ENCODE measurements at regions not wholly inside any gene's neighbourhood (a gene's known extent, or its start where the extent isn't known, plus 50 kb on each side); places are given as distances from the start of the nearest gene placed in this dataset.

DNA sequence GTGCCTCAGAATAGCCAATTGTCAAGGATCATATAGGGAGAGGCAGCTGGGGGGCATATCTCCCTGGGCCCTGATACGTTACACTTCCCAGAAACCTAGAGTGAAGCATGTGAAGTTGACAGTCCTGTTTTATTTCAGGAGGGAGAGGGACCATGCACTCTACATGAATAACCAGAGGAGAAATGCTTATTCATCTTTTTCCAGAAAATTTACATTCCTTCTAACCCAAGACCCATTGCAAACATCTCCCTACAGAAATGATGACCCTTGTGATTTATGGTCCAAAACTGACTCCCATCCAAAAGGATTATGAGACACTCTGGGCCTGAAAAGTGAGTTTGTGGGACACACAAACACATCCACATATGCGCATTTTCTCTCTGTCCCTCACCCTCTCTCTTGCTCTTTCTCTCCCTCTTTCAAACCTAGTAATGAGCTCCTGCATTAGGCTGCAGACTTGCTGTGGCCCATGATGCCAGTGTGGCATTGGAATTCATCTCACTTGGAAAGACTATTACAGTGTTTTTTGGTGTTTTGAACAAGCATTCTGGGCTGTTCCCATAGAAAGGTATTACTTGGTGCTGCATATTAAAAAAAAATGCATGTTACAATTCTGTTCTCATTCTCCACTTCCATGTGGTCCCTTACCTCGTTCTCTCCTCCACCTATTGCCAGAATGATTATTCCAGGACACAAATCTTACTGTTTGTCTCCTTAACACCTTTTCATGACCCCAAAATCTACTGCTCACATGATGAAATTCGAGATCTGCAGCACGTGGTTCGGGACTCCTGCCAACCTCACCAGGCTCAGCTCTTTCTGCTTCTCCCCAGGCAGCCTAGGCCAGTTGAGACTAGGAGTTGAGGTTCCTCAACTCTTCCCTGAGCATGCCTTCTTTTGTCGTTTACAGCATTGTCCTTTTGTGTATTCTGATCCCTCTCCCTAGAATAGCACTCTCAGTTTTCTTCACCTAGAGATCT lies 451.3 kb upstream of the KLF4 start:
- Histone ChIP-seq H3K4me1 (ENCODE audit: control insufficient read depth, insufficient read depth, low read length) (no peaks in the 10 kb centered on the region), H3K36me3 (ENCODE audit: control insufficient read depth in 2 of 2, insufficient read depth in 1 of 2, low read length in 2 of 2) (no peaks in the 10 kb centered on the region), H3K4me3 (ENCODE audit: low read depth, low read length) (no peak overlapping the region), H3K27ac (ENCODE audit: extremely low read depth, low read depth, low read length) (no peak overlapping the region), H3K9me3 (ENCODE audit: control insufficient read depth, insufficient read depth, low read depth, low read length) (no peaks in the 10 kb centered on the region)
- POLR2A ChIA-PET = no interaction called here
- TF ChIP-seq MEIS1 (CRISPR knock-in tag; IDR thresholded peaks at IDR 0.05; ENCODE audit: borderline replicate concordance) (no peak), GLI4 (tag by site-specific recombination; IDR thresholded peaks at IDR 0.05) (no peak), ZNF843 (tag by site-specific recombination; IDR thresholded peaks at IDR 0.05) (no peak), OSR2 (tag by site-specific recombination; IDR thresholded peaks at IDR 0.05) (no peak)
- TF ChIP-seq, protein P1, sequence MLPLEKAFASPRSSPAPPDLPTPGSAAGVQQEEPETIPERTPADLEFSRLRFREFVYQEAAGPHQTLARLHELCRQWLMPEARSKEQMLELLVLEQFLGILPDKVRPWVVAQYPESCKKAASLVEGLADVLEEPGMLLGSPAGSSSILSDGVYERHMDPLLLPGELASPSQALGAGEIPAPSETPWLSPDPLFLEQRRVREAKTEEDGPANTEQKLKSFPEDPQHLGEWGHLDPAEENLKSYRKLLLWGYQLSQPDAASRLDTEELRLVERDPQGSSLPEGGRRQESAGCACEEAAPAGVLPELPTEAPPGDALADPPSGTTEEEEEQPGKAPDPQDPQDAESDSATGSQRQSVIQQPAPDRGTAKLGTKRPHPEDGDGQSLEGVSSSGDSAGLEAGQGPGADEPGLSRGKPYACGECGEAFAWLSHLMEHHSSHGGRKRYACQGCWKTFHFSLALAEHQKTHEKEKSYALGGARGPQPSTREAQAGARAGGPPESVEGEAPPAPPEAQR (tag by site-specific recombination; IDR thresholded peaks at IDR 0.05) = no peak
- TF ChIP-seq, protein P2, sequence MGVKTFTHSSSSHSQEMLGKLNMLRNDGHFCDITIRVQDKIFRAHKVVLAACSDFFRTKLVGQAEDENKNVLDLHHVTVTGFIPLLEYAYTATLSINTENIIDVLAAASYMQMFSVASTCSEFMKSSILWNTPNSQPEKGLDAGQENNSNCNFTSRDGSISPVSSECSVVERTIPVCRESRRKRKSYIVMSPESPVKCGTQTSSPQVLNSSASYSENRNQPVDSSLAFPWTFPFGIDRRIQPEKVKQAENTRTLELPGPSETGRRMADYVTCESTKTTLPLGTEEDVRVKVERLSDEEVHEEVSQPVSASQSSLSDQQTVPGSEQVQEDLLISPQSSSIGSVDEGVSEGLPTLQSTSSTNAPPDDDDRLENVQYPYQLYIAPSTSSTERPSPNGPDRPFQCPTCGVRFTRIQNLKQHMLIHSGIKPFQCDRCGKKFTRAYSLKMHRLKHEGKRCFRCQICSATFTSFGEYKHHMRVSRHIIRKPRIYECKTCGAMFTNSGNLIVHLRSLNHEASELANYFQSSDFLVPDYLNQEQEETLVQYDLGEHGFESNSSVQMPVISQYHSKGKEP (tag by site-specific recombination; IDR thresholded peaks at IDR 0.05) = no peak
- TF ChIP-seq, protein P3, sequence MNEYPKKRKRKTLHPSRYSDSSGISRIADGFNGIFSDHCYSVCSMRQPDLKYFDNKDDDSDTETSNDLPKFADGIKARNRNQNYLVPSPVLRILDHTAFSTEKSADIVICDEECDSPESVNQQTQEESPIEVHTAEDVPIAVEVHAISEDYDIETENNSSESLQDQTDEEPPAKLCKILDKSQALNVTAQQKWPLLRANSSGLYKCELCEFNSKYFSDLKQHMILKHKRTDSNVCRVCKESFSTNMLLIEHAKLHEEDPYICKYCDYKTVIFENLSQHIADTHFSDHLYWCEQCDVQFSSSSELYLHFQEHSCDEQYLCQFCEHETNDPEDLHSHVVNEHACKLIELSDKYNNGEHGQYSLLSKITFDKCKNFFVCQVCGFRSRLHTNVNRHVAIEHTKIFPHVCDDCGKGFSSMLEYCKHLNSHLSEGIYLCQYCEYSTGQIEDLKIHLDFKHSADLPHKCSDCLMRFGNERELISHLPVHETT (tag by site-specific recombination; IDR thresholded peaks at IDR 0.05) = no peak
- TF ChIP-seq, protein P4, sequence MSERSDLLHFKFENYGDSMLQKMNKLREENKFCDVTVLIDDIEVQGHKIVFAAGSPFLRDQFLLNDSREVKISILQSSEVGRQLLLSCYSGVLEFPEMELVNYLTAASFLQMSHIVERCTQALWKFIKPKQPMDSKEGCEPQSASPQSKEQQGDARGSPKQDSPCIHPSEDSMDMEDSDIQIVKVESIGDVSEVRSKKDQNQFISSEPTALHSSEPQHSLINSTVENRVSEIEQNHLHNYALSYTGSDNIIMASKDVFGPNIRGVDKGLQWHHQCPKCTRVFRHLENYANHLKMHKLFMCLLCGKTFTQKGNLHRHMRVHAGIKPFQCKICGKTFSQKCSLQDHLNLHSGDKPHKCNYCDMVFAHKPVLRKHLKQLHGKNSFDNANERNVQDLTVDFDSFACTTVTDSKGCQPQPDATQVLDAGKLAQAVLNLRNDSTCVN (tag by site-specific recombination; optimal IDR thresholded peaks at IDR 0.05) = no peak
- TF ChIP-seq, protein P5, sequence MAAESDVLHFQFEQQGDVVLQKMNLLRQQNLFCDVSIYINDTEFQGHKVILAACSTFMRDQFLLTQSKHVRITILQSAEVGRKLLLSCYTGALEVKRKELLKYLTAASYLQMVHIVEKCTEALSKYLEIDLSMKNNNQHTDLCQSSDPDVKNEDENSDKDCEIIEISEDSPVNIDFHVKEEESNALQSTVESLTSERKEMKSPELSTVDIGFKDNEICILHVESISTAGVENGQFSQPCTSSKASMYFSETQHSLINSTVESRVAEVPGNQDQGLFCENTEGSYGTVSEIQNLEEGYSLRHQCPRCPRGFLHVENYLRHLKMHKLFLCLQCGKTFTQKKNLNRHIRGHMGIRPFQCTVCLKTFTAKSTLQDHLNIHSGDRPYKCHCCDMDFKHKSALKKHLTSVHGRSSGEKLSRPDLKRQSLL (tag by site-specific recombination; IDR thresholded peaks at IDR 0.05) = no peak
- CTCF ChIA-PET = no interaction called here

DNA sequence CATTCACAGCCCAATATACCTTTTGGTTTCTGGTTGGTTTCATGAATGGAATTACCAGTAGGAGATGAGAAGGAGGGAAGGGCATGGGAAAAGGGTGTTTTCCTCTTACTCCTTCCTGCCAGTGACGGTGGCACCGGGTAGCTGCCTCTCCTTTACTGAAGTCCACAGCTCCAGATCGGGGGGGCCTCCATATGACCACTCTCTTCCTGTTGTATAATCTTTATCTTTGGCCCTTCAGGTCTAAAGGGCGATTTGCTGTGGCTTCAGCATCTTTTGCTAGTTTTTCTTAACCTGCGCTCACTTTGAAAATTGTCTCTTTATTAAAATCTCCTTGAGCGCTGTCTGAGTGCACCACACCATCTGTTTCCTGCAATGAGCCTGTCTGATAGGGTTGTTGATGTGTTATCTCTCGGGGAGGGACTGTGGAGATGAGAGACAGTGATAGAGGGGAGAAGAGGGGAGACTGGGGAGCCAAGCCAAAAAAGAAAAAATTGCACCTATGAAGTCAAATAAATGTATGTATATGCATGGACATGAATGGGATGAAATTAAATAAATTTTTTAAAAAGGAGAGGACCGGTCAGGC lies 449.3 kb upstream of the KLF4 start:
- POLR2A ChIA-PET = no interaction called here
- CTCF ChIA-PET = no interaction called here
- Histone ChIP-seq H3K27ac (ENCODE audit: extremely low read depth, low read depth, low read length) (no peak overlapping the region), H3K36me3 (ENCODE audit: control insufficient read depth in 2 of 2, insufficient read depth in 1 of 2, low read length in 2 of 2) (no peaks in the 10 kb centered on the region), H3K4me3 (ENCODE audit: low read depth, low read length) (no peak overlapping the region), H3K9me3 (ENCODE audit: control insufficient read depth, insufficient read depth, low read depth, low read length) (no peaks in the 10 kb centered on the region), H3K4me1 (ENCODE audit: control insufficient read depth, insufficient read depth, low read length) (no peaks in the 10 kb centered on the region)
- TF ChIP-seq, protein P6, sequence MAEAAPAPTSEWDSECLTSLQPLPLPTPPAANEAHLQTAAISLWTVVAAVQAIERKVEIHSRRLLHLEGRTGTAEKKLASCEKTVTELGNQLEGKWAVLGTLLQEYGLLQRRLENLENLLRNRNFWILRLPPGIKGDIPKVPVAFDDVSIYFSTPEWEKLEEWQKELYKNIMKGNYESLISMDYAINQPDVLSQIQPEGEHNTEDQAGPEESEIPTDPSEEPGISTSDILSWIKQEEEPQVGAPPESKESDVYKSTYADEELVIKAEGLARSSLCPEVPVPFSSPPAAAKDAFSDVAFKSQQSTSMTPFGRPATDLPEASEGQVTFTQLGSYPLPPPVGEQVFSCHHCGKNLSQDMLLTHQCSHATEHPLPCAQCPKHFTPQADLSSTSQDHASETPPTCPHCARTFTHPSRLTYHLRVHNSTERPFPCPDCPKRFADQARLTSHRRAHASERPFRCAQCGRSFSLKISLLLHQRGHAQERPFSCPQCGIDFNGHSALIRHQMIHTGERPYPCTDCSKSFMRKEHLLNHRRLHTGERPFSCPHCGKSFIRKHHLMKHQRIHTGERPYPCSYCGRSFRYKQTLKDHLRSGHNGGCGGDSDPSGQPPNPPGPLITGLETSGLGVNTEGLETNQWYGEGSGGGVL (tag by site-specific recombination; IDR thresholded peaks at IDR 0.05) = no peak
- TF ChIP-seq, protein P5 (tag by site-specific recombination; IDR thresholded peaks at IDR 0.05) = no peak
- TF ChIP-seq ZNF792 (tag by site-specific recombination; IDR thresholded peaks at IDR 0.05) (no peak), ZNF514 (tag by site-specific recombination; IDR thresholded peaks at IDR 0.05) (no peak), ZNF658 (tag by site-specific recombination; IDR thresholded peaks at IDR 0.05) (no peak), TRIM28 (IDR thresholded peaks at IDR 0.05; ENCODE audit: borderline replicate concordance, low read length) (no peak), ZNF350 (tag by site-specific recombination; IDR thresholded peaks at IDR 0.05) (no peak), ZNF610 (tag by site-specific recombination; IDR thresholded peaks at IDR 0.05; ENCODE audit: borderline replicate concordance) (no peak), KLF10 (tag by site-specific recombination; IDR thresholded peaks at IDR 0.05) (no peak), ZNF366 (tag by site-specific recombination; conservative IDR thresholded peaks at IDR 0.05) (no peak), ZNF600 (tag by site-specific recombination; IDR thresholded peaks at IDR 0.05) (no peak), ZNF701 (tag by site-specific recombination; IDR thresholded peaks at IDR 0.05) (no peak)
- TF ChIP-seq, protein P7, sequence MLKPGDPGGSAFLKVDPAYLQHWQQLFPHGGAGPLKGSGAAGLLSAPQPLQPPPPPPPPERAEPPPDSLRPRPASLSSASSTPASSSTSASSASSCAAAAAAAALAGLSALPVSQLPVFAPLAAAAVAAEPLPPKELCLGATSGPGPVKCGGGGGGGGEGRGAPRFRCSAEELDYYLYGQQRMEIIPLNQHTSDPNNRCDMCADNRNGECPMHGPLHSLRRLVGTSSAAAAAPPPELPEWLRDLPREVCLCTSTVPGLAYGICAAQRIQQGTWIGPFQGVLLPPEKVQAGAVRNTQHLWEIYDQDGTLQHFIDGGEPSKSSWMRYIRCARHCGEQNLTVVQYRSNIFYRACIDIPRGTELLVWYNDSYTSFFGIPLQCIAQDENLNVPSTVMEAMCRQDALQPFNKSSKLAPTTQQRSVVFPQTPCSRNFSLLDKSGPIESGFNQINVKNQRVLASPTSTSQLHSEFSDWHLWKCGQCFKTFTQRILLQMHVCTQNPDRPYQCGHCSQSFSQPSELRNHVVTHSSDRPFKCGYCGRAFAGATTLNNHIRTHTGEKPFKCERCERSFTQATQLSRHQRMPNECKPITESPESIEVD (tag by site-specific recombination; IDR thresholded peaks at IDR 0.05) = no peak
